AML-193 (cell line): ENCODE measurements at regions not wholly inside any gene's neighbourhood (a gene's known extent, or its start where the extent isn't known, plus 50 kb on each side); places are given as distances from the start of the nearest gene placed in this dataset.
"Not testable (repeated sequence)": the region's sequence is repeated elsewhere in the genome, so short reads cannot be mapped to it uniquely, and the experiment has no call there.

ENCODE experiments used
- DNase-seq, 2 experiments: peaks; one replicate each; lab custom pipeline; 2025; lab: John Stamatoyannopoulos, UW

DNA sequence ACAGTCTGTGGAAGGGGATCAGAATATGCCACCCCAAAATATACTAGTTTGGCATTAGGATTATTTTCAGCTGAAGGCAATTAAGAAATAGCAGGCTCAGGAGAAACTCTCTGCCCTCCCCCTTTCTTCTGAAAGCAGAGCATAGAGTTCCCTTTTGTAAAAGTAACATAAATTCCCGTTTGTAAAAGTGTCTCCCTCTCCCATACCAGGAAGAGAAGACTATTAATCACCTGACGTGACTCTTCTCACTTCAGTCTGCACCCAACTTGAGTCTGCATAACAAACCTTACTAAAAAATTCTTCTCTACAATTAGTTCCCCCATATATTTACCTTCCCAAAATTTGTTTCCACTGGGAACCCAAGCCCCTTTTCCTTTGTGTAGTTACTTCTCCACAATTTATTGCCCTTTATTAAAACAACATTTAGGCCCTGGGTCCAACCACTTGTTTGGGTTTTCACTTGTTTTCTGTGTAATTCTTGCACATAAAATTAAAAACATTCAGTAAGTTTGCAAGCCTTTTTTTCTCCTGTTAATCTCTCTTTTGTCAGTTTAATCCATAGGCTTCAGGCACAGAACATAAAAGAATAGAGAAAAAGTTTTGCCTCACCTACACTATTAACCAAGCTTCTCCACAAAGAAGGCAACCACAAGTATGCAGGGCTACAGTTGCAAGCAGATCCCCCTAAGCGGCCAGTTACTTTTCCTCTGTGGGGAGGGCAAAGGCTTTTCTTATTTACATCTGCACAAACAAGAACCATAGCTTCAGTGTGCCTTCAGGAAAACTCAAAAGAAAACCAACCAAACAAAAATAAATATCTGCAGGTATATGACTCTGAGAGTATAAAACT lies 73.8 kb upstream of the EPCAM start:
- DNase-seq = no peak

DNA sequence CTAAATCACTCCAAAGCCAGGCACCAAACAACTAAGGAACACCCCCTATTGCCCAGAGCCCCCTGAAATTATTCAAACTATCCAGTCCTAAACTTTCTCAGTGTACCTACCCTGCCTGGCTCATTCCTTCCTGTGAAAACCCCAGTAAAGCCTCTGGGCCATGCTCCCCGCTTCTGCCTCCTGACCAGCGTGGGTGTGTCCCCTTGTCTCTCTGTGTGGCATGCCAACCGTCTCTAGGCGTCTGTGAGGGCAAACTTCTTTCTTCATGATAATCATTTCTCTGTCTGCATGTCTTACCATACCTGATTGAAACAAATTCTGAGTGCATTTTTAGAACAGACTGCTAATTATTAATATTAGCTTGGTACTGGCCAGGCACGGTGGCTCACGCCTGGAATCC lies 75.1 kb upstream of the EPCAM start:
- no peak for DNase-seq

DNA sequence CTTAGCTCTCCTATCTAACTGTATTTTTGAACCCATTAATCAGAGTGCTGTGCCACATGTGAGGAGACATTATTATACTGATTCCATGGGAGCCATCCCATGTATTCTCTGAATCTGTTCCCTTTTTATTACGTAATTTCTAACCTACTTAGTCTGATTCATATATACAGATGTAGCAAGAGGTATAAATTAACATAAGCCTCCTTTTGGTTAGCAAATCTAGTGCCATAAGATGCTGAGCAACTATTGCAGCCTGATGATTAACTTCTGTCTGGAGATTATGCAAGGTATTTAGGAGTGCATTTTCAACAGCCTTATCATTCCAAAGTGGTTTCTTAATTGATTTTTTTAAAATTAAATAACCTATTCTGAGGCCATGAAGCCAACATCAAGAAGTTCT lies 80.2 kb upstream of the EPCAM start:
- peak; percentile 55 to 67 for DNase-seq

DNA sequence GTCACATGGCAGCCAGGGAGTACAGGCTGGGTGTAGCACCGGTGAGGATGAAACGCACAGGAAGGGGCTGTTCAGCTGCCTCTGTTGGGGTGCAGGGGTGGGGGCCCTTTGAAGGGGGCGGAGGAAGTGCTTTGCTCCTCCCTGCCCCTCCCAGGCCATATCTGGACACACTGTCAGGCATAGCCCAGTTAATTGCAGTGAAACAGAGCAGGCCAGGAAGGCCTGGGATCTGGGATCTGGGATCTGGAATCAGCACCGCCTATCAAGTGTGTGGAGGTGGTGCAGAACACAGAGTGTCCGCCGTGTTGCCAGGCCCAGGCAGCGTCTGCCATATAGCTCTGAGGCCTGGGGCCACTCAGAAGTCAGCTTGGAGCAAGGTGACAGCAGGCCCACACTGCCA lies 85.5 kb upstream of the EPCAM start:
- no peak for DNase-seq

DNA sequence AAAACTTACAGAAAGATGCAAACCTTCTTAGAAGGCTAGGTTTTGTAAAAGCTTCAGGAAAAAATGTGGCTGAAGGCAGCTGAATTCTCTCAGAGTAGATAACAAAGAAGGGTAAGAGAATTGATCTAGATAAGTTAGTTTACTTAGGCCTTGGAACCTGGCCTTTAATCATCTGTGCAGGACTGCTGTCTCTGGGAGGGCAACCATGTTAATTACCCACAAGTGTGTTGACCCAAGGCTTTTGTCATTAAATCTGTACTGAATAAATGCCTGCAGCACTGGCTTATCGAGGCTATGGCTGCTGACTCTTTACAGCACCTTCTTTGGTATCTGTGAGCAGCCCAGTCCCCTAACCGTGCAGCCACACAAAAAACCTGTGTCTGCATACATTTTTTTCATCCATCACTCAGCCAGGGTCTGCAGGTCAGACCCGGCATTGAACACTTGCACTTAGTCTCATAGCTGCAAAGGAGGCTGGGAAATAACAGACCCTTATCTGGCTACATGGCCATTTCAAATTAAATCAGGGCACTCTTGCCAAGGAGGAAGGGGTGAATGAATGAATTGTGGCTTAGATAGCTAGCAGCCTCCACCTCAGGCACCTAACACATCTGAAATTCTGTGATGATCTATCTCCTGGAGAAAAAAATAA lies 86.4 kb upstream of the EPCAM start:
- no peak for DNase-seq

DNA sequence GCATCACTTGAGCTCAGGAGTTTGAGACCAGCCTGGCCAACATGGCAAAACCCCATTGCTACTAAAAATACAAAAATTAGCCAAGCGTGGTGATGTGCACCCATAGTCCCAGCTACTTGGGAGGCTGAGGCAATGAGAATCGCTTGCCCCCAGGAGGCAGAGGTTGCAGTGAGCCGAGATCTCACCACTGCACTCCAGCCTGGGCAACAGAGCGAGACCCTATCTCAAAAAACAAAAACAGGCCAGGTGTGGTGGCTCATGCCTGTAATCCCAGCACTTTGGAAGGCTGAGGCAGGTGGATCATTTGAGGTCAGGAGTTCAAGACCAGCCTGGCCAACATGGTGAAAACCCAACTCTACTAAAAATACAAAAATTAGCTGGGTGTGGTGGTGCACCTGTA lies 89.6 kb upstream of the EPCAM start:
- DNase-seq = not testable (repeated sequence)

DNA sequence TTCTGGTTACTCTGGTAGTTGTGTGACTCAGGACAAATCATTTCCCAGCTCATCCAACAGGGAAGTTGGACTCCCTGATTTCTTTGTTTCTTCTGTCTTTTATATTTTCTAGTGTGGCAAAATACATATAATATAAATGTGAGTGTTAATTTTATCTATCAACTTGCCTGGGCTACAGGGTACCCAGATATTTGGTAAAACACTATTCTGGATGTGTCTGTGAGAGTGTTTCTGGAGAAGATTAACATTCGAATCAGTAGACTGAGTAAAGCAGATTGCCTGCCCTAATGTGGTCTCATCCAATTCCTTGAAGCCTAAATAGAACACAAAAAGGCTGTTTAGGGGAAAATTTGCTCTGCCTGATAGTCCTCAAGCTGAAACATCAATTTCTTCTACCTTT lies 91.1 kb upstream of the EPCAM start:
- DNase-seq = no peak

DNA sequence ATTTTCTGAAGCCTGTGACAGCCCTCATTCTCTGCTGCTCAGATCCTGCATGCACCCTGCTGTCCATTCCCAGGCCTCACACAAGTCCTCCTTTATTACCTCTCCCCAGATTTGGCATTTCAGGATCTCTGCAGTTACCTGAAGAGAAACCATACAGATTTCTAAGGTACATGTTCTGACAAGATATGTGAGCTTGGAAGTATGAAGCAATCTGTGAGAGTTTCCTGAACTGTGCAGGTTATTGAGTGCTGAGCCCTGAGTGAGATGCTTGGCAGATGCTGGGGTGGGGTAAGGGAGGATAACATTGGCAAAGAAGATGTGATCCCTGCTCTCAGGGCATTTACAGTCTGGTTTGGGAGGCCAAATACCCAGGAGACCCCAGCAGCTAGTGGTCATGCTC lies 91.9 kb upstream of the EPCAM start:
- DNase-seq = no peak

DNA sequence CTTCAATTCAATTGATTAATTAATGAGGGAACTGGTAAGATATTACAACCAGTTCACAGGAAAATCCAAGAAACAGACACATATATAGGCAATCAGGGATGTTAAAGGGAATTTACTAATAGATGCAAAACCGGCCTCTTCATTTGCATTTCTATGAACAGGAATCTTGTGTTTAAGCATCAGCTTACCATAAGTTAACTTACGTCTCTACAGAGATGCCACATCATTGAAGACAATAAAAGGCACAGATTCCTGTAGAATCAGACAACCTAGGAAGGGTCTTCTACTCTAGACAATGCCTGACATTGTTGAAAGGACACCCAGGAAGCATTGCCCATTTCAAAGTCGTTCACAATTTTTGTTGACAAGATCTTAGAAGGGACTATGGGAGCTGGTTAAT lies 93.0 kb upstream of the EPCAM start:
- no peak for DNase-seq

DNA sequence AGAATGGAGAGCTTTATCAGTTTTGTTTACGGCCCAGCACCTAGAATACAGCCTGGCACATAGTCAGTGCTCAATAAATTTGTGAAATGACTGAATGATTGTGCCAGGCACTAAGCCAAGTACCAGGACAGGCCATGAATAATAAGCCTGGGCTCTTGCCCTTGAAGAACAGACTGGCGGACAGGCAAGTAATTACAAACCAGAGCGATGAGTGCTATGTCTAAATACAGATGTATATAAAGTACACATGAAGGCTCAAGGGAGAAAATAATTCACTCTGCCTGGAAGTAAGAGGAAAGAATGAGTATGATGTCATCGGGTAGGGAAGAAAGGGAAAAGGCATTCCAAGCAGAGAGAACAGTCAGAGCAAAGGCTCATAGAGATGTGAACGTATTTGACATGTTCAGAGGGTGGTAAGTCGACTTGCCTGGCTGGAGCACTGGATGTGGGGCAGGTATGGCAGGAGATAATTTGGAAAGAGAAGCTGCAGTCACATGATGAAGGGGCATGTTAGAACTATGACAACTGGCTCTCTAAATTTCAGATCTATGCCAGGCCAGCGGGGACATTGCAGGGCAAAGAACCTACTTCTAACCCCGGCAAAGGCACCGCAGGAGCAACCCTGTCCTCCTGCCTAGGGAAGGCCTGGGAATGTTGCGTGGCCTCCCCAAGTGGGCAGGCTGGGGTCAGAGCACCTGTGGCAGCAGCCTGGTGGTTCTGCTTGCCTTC lies 94.9 kb upstream of the EPCAM start:
- no peak for DNase-seq

DNA sequence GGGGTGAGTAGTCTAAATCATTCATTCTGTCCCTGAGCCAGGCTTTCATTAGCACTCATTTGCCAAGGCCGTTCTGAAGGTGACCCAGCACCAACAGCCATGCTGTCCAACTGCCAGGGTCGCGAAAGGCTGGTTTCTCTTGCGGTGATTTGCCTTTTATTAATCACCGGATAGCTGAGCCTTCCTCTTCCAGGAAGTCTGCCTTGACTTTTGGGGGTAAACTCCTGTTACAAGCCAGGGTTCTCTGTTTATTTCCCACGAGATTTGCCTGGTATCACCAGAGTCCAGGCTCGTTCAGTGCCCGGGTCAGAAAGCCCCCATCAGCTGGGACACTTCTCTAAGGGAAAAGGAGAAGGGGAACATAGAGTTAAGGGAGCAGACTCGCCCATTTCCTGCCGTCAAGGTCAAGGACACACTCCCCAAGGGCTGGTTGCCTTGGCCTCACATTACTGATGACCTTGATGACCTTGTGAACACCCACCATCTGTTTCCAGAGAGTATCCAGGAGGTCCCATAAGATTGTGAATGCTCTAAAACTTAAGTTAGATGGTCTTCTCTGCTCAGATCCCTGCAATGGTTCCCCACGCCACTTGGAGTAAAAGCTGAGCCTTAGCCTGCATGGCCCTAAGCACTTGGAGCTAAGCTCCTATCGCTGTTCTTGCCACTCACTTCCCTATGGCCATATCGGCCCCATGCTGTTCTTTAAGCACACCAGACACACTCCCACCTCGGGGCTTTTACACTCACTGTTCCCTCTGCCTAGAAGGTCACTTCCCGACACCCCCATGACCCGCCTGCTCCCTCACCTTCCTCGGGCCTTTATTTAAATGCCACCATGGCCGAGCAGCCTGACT lies 96.0 kb upstream of the EPCAM start:
- no peak for DNase-seq

DNA sequence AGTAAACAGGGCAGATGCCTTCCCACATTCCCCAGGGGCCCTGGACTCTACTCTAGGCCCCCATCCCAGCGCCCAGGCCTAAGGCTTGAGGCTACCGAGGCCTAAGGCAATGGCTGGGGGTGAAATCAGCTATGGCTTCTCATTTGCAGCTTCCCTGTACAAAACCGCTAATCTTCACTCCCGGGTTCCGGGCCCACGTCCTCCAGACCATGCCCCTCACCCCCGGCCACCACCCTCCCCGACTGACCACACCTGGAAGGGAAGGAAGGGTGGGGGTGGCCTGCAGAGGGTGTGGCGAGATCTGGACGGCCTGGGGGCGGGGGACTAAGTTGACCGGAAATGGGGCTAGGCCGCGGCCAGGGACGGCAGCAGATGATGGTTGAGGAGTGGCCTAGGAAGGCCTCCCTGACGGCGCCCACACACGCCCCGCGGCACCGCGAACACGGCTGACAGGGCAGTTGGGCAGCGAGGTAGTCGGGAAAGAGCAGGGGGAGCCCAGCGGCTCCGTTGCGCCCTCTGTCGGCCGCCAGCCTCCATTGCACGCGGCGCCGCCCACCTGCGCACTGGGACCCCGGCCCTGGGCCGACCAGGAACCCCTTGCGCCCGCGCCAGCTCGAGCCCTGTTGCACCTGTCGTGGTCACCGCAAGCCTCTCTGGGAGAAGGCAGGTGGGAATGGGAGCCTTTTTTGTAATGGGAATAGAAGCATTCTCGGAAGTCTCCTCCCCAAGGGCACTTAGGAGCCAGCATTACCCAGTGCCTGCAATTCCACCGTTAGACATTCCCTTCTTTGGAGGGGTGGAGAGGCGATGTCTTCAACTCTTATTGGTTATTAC lies 95.9 kb upstream of the CALM2 start:
- peak; percentile 6 to 28 for DNase-seq

DNA sequence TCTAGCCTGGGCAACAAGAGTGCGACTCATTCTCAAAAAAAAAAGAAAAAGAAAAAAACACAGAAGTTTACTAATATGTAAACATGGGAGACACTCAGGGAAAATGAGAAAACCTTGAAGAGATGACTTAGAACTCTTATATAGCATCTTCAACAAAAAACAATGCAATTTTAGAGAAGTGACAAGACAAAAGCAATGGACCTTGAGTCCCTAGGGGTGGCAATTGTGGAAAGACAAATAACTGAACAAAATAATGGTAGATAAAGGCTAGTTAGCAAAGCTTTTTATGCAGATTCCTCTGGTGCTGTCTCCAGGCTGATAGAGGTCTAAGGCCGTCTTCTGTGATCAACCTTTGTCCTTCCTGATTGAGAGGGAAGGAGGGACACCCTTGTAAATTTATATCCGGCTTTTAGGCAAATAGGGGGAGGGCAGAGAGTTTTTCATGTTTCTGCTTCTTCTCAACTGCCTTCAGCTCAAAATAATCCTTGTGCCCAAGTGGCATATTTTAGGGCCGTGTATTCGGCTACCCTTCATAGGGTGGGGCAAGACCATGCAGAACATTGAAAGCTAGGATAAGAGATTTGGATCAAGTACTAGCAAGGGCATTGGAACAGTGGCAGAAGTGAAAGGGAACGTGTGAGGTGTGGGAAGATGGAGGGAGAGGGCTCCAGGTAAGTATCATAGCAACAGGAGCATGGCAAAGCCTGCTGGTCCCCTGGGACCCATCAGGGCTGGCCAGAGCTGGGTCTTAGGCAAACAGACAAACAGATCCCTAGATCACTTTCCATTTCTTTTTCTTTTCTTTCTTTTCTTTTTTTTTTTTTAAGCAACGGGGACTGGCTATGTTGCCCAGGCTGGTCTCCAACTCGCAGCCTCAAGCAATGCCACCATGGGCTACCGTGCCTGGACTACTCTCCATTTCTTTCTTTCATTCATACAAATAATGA lies 95.0 kb upstream of the CALM2 start:
- no peak for DNase-seq

DNA sequence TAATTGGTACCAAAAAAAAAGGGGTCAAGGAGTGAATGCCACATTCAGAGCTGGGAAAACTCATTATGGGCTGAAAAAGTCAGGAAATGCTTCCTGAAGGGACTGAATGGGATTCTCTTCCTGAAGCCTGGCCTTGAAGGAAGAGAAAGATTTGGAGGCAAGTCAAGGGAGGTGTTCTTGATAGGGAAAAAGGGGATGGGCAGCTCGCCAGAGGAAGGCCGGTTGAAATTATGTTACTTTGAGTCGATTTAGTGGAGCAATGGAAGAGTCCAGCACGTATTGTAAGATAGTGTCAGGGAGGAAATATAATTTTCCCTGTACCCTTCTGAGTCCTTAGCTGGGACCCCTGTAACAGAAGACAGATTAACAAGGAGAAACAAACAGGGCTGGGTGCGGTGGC lies 94.1 kb upstream of the CALM2 start:
- no peak for DNase-seq

DNA sequence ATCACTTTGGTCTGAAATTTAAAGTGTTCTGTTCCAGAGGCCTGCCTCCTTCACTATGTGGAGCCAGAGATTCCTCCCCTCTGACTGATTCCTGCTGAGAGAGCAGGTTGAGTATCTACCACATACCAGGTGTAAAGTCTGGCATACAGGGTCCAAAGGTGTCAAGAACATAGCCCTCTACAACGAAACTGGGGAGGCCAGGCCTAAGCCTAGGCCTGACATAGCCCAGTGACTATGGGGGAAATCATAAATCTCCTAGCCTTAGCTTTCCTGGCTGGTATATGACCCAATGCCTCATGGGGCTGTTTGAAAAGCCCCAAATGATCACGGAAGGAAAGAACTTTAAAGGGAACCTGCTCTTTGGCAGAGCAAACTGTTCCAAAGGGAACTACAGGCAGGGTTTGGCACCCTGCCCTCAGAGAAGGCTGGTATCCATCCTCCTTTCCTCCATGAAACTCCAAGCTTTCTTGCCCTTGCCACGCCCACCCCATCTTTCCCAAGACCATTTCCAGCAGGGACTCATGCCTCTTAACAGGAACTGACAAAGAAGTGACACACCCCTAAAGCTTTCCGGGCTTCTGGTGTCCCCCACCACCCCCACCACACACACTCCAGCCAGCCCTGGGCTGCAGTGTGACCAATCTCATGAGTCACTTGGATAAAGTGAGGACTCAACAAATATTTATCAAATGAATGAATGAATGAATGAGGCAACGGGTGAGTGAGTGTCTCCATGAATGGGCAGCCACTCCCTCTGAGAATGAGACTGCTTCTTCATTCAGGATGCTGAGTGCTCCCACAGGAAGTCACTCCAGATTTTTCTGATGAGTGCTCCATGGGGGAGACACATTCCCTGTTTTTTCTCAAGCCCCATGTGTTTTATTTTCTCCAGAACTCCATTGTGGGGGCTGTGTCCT lies 93.3 kb upstream of the CALM2 start:
- no peak for DNase-seq

DNA sequence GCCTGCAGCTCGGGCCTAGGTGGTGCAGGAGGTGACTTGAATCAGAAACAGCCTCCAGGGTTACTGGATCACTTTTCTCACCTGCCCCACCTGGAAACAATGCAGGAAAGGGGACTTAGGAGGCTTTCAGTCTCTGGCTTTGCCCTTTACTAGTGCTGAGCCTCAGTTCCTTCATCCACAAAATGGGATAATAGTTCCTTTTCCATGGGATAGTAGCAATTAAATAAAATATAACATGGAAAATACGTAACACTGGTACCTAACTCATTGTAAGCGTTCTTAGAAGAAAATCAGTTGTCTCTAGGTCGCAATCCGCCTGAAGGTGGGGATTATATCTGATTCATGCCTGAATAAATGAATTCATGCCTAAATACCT lies 91.4 kb upstream of the CALM2 start:
- no peak for DNase-seq

DNA sequence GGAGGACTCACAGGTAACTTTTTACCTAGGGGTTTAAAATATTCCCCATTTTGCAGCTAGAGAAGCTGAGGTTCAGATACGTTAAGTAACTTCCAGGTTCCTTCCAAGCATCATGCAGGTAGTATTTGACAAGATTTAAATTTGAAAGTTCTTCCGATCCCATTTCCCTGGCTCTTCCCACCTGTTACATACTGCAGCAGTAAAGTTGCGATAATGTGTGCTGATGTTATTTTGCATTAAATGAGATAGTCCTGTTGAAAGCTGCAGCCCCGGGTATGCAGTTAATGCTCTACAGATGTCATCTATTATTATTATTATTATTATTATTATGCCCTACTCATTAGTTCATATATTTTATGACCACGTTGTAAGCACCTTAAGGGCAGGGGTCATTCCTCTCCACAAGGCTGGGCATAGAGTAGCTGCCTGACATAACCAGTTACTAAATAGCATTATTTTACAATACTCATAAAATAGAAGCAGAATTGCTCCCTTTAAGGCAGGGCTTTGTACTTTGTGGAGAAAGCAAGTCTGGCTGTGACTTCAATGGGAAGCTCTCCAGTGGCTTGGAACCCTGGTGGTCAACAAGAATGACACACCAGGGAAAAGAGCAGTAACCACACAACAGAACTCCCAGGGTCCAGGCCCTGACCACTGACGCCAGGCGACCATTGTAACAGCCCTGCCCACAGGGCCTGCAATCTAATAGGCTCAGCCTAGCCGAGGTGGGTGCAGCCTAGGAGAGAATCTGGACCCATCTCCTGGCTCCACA lies 90.8 kb upstream of the CALM2 start:
- no peak for DNase-seq

DNA sequence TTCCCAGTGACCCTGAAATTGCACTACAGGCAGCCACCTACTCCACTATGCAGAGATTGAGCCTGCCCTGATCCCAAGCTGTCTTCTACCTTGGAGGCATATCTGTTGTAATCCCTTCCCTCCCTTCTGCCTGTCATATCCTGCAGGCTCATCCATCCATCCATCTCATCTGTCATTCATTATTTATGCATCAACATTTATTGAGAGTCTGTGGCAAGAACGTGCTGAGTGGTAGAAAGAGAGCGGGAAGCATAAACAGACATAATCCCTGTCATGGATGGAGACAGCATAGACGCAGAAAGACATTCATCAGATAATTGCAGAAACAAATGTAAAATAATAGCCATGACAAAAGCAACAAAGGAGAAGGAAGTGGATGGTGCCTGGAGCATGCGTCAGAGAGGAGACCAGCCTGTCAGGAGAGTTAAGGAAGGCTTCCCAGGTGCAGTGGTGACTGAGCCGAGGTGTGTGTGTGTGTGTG lies 89.5 kb upstream of the CALM2 start:
- no peak for DNase-seq
